RWPE1 (cell line): ENCODE measurements at regions not wholly inside any gene's neighbourhood (a gene's known extent, or its start where the extent isn't known, plus 50 kb on each side); places are given as distances from the start of the nearest gene placed in this dataset.

Experiments
- CTCF ChIA-PET: fragments of 350-600 bp; sonication (Branson Sonifier 250); formaldehyde crosslinking; extraction: SDS; loops from one replicate; lab custom pipeline; 2021; lab: Yijun Ruan, JAX
- POLR2A ChIA-PET: fragments of 400-600 bp; formaldehyde crosslinking; extraction: SDS; loops from one replicate; lab custom pipeline; 2020; ENCODE audit warnings: antibody characterized with exemption; ENCODE audit not compliant: low non-redundant PET; lab: Yijun Ruan, JAX
- DNase-seq: peaks from one replicate; pipeline ENCODE4 v3.0.0; 2012; ENCODE audit warnings: low spot score
- H3K27ac ChIP-seq: fragments of 450-650 bp; 2 replicates; pipeline ENCODE4 v1.5.1; 2017
- TF ChIP-seq, protein P1 (sequence below): fragments of 450-650 bp; conservative IDR thresholded peaks from 2 replicates; pipeline ENCODE4 v1.5.1; 2017; ENCODE audit warnings: low read depth, mild to moderate bottlenecking

DNA sequence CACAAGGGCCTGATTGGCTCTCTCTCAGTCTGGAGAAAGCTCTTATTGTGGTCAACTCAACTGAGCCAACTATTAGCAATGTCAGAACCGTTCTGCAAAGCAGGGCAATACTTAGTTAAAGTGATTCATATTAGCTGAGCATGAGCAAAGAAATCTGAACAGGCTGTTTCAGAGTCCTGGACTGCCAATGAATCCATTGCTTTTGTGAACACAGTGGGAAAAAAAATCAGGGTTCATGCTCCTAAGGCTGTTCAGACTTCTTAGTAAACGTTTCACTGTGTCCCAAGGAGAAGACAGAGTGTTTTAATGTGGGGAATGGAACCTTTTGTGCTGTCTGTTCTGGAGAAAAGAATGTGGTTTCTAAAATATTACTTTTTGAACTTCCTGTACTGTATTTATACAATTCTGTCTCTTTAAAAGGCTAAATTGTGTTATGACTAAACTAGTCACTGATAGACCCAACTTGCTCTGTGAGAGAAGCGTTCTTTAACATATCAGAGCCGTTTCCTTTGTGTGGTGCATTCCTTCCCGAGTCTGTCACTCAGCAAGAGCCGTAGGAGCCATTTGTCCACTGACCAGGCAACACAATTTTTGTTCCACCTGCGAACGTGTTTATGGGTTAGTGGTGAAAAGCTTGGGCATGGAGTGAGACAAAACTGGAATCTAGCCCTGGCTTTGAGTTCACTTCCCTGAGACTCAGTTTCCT, 366.1 kb downstream of the FBXO8 start:
- H3K27ac ChIP-seq = no peak overlapping the region
- POLR2A ChIA-PET = no interaction called here
- CTCF ChIA-PET = interaction anchor here (0.6 kb wide), 2 partner anchors 39 to 493 kb away, joined by 3 read pairs; no protein-coding TSS in a partner anchor
- TF ChIP-seq, protein P1, sequence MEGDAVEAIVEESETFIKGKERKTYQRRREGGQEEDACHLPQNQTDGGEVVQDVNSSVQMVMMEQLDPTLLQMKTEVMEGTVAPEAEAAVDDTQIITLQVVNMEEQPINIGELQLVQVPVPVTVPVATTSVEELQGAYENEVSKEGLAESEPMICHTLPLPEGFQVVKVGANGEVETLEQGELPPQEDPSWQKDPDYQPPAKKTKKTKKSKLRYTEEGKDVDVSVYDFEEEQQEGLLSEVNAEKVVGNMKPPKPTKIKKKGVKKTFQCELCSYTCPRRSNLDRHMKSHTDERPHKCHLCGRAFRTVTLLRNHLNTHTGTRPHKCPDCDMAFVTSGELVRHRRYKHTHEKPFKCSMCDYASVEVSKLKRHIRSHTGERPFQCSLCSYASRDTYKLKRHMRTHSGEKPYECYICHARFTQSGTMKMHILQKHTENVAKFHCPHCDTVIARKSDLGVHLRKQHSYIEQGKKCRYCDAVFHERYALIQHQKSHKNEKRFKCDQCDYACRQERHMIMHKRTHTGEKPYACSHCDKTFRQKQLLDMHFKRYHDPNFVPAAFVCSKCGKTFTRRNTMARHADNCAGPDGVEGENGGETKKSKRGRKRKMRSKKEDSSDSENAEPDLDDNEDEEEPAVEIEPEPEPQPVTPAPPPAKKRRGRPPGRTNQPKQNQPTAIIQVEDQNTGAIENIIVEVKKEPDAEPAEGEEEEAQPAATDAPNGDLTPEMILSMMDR = no peak
- DNase-seq = no peak

DNA sequence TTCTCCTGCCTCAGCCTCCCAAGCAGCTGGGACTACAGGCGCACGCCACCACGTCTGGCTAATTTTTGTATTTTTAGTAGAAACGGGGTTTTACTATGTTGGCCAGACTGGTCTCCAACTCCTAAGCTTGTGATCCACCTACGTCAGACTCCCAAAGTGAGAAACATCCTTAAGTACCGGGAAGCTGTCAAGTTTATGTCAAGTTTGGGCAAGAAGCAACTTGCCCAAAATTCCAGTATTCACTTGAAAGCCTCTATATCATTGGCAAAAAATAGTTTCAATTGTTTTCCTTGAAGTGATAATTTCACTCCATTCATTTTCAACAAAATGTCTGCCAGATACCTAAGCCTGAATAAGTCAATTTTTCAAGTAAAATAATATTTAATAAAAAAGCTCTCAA, 370.0 kb downstream of the FBXO8 start:
- no peak for DNase-seq
- ChIA-PET CTCF (no interaction called here), POLR2A (no interaction called here)
- H3K27ac ChIP-seq = no peak overlapping the region
- TF ChIP-seq, protein P1 = no peak

DNA sequence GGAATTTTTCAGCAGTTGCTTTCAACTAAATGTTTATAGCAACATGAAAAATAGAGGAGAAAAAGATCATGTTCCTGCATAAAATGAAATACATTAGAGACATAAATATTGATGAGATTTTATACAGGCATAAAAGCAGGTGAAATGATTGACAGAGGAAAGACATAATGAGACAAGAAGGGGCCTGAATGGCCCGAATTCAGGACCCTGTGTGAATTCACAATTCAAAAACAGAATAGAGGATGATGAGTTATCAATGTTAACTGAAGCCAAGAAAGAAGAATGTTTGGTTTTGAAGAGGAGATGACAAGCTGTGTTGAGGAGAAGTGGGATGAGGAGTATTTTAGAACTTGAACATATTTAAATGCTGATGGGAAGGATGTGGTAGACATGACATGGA, 371.1 kb downstream of the FBXO8 start:
- H3K27ac ChIP-seq = no peak overlapping the region
- no peak for DNase-seq
- POLR2A ChIA-PET = no interaction called here
- CTCF ChIA-PET = no interaction called here
- TF ChIP-seq, protein P1 = no peak

DNA sequence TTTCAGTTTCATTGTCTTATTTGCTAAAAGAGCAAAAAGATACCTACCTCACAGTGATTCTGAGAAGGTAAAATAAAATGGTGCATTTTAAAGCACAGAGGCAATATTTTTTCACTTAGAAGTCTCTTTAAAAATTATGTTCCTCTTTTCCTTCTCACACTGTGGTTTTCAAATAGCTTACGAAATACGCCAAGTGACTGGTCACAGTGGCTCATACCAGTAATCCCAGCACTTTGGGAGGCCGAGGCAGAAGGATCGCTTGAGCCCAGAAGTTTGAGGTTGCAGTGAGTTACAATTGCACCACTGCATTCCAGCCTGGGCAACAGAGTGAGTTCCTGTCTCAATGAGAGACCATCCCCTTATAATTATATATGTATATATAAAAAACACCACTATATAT, 372.6 kb downstream of the FBXO8 start:
- TF ChIP-seq, protein P1 = no peak
- no peak overlapping the region for H3K27ac ChIP-seq
- no peak for DNase-seq
- ChIA-PET CTCF (no interaction called here), POLR2A (no interaction called here)

DNA sequence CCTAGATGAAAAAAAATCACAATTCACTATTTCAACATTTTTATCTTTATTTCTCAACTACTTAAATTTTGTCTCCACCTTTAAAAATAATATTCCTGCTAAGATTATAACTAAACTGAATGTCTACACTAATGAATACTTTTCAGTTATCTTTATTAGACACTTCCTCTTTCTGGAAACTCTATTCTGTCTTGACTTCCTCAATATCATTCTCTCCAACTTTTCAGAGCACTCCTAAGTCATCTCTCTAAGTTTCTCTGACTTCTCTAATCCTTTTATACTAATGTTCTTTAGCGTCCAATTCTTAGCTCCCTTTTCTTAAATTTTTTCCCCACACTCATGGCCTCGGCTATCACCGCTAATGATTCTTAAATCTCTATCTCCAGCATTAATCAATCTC, 374.2 kb downstream of the FBXO8 start:
- POLR2A ChIA-PET = no interaction called here
- DNase-seq = no peak
- TF ChIP-seq, protein P1 = no peak
- H3K27ac ChIP-seq = no peak overlapping the region
- CTCF ChIA-PET = no interaction called here

DNA sequence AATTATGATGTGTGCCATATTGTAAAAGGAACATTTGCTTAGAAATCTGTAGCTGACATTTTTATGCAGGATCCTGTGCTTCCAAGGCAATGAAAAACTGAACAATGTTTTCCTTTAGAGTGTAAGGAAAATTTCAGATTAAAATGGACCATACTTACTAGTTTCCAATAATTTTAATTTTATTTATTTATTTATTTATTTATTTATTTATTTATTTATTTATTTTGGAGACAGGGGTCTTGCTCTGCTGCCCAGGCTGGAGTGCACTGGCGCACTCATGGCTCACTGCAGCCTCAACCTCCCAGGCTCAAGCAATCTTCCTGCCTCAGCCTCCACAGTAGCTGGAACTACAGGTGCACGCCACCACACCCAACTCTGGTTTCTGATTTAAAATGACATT, 369.8 kb upstream of the HAND2 start:
- TF ChIP-seq, protein P1 = no peak
- no peak overlapping the region for H3K27ac ChIP-seq
- POLR2A ChIA-PET = no interaction called here
- DNase-seq = no peak
- CTCF ChIA-PET = no interaction called here

DNA sequence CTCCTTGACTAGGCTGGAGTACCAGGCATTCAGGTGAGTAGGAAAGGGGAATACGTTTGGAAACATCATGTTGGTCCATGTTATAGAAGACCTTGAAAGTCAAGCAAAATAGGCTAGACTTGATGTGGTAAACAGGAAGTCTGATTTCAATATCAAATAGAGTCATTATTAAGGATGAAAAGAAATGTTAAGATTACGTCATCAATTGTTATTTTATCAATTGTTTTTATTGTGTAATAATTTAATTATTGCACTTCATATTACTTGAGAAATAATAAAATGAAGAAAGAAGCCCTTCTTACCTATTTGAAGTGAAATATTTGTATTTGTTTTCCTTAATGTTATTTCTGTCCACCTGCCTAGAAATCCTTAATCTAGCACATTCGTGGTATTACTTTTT, 361.0 kb upstream of the HAND2 start:
- POLR2A ChIA-PET = no interaction called here
- CTCF ChIA-PET = no interaction called here
- no peak overlapping the region for H3K27ac ChIP-seq
- TF ChIP-seq, protein P1 = no peak
- DNase-seq = no peak
